K562 (cell line): ENCODE measurements at regions not wholly inside any gene's neighbourhood (a gene's known extent, or its start where the extent isn't known, plus 50 kb on each side); places are given as distances from the start of the nearest gene placed in this dataset.

ENCODE experiments used
- ATAC-seq: fragments of 200-7000 bp; cut with Tn5 transposase; 3 replicates; pipeline ENCODE4 v1.9.1; 2020; ENCODE audit warnings: moderate library complexity
- BruUV-seq: library from RNA; stranded (reverse); fragments of 400-500 nt; replicated peaks from 2 replicates; lab custom pipeline; 2021; lab: Mats Ljungman, UMichigan
- CTCF ChIA-PET: fragments of 300-600 bp; formaldehyde crosslinking; extraction: SDS; loops from one replicate; lab custom pipeline; 2021; ENCODE audit warnings: low intra/inter-chr PET ratio; lab: Yijun Ruan, JAX
- POLR2A ChIA-PET: fragments of 300-600, 350-650 bp; sonication (Branson Sonifier 250); formaldehyde crosslinking; extraction: SDS; loops from one replicate; lab custom pipeline; 2021; ENCODE audit warnings: antibody characterized with exemption, inconsistent platforms; lab: Yijun Ruan, JAX
- DNase-seq, 4 experiments: peaks; one replicate each; pipeline versions ENCODE4 v3.0.0 to v3.0.0-alpha.2; 2011 to 2018; ENCODE audit warnings: low spot score in 3 of 4, mixed read lengths in 3 of 4; ENCODE audit errors: extremely low read depth in 1 of 4
- FAIRE-seq: peaks from 2 replicates; lab custom pipeline; 2011; peaks lifted over from hg19 to GRCh38; lab: Jason Lieb, UNC
- H2AFZ ChIP-seq: 2 replicates; pipeline ENCODE4 v1.6.0; 2011; ENCODE audit warnings: low read depth, low read length, control low read depth, inconsistent platforms
- H3K27ac ChIP-seq: fragments of 200-600 bp; 3 replicates; pipeline ENCODE4 v1.8.0; 2011; ENCODE audit warnings: low read depth, mild to moderate bottlenecking, control low read depth, inconsistent platforms, low read length, moderate library complexity, mixed read lengths; ENCODE audit errors: extremely low read depth
- H3K27me3 ChIP-seq, 2 experiments: fragments of 300-600 bp in 1 of 2; 2 replicates in 1 of 2; 3 replicates in 1 of 2; pipeline versions ENCODE4 v1.6.0 to v1.8.0; 2011; ENCODE audit warnings: inconsistent platforms in 2 of 2, low read length in 2 of 2, mild to moderate bottlenecking in 1 of 2, mixed read lengths in 1 of 2, moderate library complexity in 1 of 2; ENCODE audit not compliant: control insufficient read depth in 2 of 2, insufficient read depth in 2 of 2
- H3K36me3 ChIP-seq: fragments of 300-600 bp; 3 replicates; pipeline ENCODE4 v1.8.0; 2011; ENCODE audit warnings: mild to moderate bottlenecking, low read length, inconsistent platforms; ENCODE audit not compliant: control insufficient read depth, insufficient read depth
- H3K4me1 ChIP-seq, 2 experiments: fragments of 200-600 bp in 1 of 2; replicated peaks in 1 of 2; 2 replicates in 1 of 2; 3 replicates in 1 of 2; pipeline versions ENCODE4 v1.5.1 to v1.8.0; 2011; ENCODE audit warnings: inconsistent platforms in 2 of 2, low read length in 2 of 2, mild to moderate bottlenecking in 1 of 2, mixed read lengths in 1 of 2, moderate library complexity in 1 of 2; ENCODE audit not compliant: control insufficient read depth in 2 of 2, insufficient read depth in 2 of 2
- H3K4me2 ChIP-seq: 2 replicates; pipeline ENCODE4 v1.6.1; 2011; ENCODE audit warnings: low read length, control low read depth, inconsistent platforms, mixed read lengths; ENCODE audit not compliant: insufficient read depth
- H3K4me3 ChIP-seq: fragments of 200-600 bp; sonication (generic), shearing (Covaris generic); 2 replicates; pipeline ENCODE4 v1.5.1; 2016; ENCODE audit warnings: control low read depth, inconsistent platforms
- H3K79me2 ChIP-seq: fragments of 200-600 bp; 3 replicates; pipeline ENCODE4 v1.8.0; 2011; ENCODE audit warnings: low read length, inconsistent platforms; ENCODE audit not compliant: control insufficient read depth, insufficient read depth
- H3K9ac ChIP-seq, 2 experiments: 2 replicates each; pipeline versions ENCODE4 v1.6.0 to v1.6.1; 2011; ENCODE audit warnings: low read depth in 2 of 2, low read length in 2 of 2, control low read depth in 1 of 2, inconsistent platforms in 1 of 2, mild to moderate bottlenecking in 1 of 2, mixed read lengths in 1 of 2; ENCODE audit not compliant: insufficient read depth in 1 of 2
- H3K9me1 ChIP-seq: one replicate; pipeline ENCODE4 v1.6.0; 2011; ENCODE audit warnings: inconsistent platforms, mild to moderate bottlenecking, low read length, moderate library complexity; ENCODE audit not compliant: control insufficient read depth, insufficient read depth
- H3K9me3 ChIP-seq: replicated peaks from 2 replicates; pipeline ENCODE4 v1.5.1; 2011; ENCODE audit warnings: low read depth, low read length, inconsistent platforms; ENCODE audit not compliant: control insufficient read depth, insufficient read depth
- H4K20me1 ChIP-seq: replicated peaks from 2 replicates; pipeline ENCODE4 v1.6.1; 2011; ENCODE audit warnings: low read length, inconsistent platforms, mixed read lengths; ENCODE audit not compliant: control insufficient read depth, insufficient read depth
- BRD4 ChIP-seq: fragments of 200-600 bp; sonication (generic); IDR thresholded peaks from 2 replicates; pipeline ENCODE4 v1.6.1; 2017; ENCODE audit warnings: inconsistent platforms
- ESRRB ChIP-seq: fragments of 250-450 bp; sonication (Bioruptor Pico); IDR thresholded peaks from 2 replicates; pipeline ENCODE4 v1.5.0; 2020; ENCODE audit warnings: mild to moderate bottlenecking, moderate library complexity, borderline replicate concordance
- GATAD2B ChIP-seq: fragments of 450-650 bp; IDR thresholded peaks from 2 replicates; pipeline ENCODE4 v1.6.1; 2017; ENCODE audit warnings: mild to moderate bottlenecking, borderline replicate concordance
- HLTF ChIP-seq: fragments of 450-650 bp; IDR thresholded peaks from 2 replicates; pipeline ENCODE4 v1.6.1; 2016
- HOXB6 ChIP-seq: fragments of 250-450 bp; sonication (Bioruptor Pico); IDR thresholded peaks from 2 replicates; pipeline ENCODE4 v1.5.1; 2022; ENCODE audit warnings: mild to moderate bottlenecking, borderline replicate concordance
- MAFF ChIP-seq: IDR thresholded peaks from 2 replicates; pipeline ENCODE4 v1.6.1; 2012; ENCODE audit warnings: low read length, improper control_type of control experiment
- TCF7L2 ChIP-seq: fragments of 150-350 bp; IDR thresholded peaks from 2 replicates; pipeline ENCODE4 v1.6.1; 2016; ENCODE audit warnings: low read depth, mild to moderate bottlenecking, low read length, moderate library complexity
- ZNF707 ChIP-seq: fragments of 250-450 bp; sonication (Bioruptor Pico); conservative IDR thresholded peaks from 2 replicates; pipeline ENCODE4 v1.8.0; 2022; ENCODE audit warnings: inconsistent platforms, mild to moderate bottlenecking, moderate library complexity
- WGBS: fragments of 100-300 bp; shearing (Covaris generic); methylation state at CpG from one replicate; pipeline ENCODE4 v1.1.6; 2016; ENCODE audit warnings: low coverage, mixed read lengths; ENCODE audit not compliant: insufficient coverage; ENCODE audit errors: missing lambda C conversion rate; 5-methylcytosine and 5-hydroxymethylcytosine counted together
- in situ Hi-C: fragments of 300-500 bp; cut with MboI; formaldehyde crosslinking; loops from 4 replicates; pipeline ENCODE4 v1.15.0; 2018; ENCODE audit warnings: inconsistent platforms, mixed read lengths
- intact Hi-C: fragments of 100-400 bp; cut with micrococcal nuclease; formaldehyde crosslinking; loops from 2 replicates; pipeline ENCODE4 v1.14.2; 2022
- TF ChIP-seq, protein P1 (sequence below): fragments of 450-650 bp; formaldehyde crosslinking; IDR thresholded peaks from 2 replicates; pipeline ENCODE4 v1.4.0; 2020; ENCODE audit warnings: mild to moderate bottlenecking, moderate library complexity
- TF ChIP-seq, protein P2 (sequence below): fragments of 250-450 bp; sonication (Bioruptor Pico); IDR thresholded peaks from 2 replicates; pipeline ENCODE4 v1.9.0; 2021; ENCODE audit warnings: mild to moderate bottlenecking, inconsistent platforms

GRCh38 chr7:7054252-7054830 lies 128.0 kb upstream of the C1GALT1 start:
- FAIRE-seq (no peak), ATAC-seq (no peak), DNase-seq (no peak)
- Histone ChIP-seq H3K9ac (no peak overlapping the region), H3K4me3 (no peak overlapping the region), H3K9me1 (no peaks in the 10 kb centered on the region), H3K27me3 (no peaks in the 10 kb centered on the region), H3K36me3 (no peaks in the 10 kb centered on the region), H2AFZ (peak overlapping the region; percentile 5; the same call in 1 of the 2 replicates), H4K20me1 (no peaks in the 10 kb centered on the region), H3K4me1 (peaks cover 0 to 5% of the 10 kb centered on the region in 2 experiments; a peak in 2 of 5 replicates), H3K27ac (no peak overlapping the region), H3K4me2 (no peak overlapping the region), H3K79me2 (no peaks in the 10 kb centered on the region), H3K9me3 (peaks cover 2% of the 10 kb centered on the region; the same call in 1 of the 2 replicates)
- 27% methylated on average over 8 of the region's 8 CpGs for WGBS
- ChIA-PET CTCF (no interaction called here), POLR2A (no interaction called here)
- intact Hi-C loops: no loop called here
- no TSS peak for BruUV-seq
- TF ChIP-seq HOXB6: no peak
- TF ChIP-seq GATAD2B: no peak
- TF ChIP-seq, protein P1, sequence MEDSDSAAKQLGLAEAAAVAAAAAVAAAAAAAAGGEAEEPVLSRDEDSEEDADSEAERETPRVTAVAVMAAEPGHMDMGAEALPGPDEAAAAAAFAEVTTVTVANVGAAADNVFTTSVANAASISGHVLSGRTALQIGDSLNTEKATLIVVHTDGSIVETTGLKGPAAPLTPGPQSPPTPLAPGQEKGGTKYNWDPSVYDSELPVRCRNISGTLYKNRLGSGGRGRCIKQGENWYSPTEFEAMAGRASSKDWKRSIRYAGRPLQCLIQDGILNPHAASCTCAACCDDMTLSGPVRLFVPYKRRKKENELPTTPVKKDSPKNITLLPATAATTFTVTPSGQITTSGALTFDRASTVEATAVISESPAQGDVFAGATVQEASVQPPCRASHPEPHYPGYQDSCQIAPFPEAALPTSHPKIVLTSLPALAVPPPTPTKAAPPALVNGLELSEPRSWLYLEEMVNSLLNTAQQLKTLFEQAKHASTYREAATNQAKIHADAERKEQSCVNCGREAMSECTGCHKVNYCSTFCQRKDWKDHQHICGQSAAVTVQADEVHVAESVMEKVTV (CRISPR knock-in tag): no peak
- no peak for TF ChIP-seq ZNF707
- TF ChIP-seq, protein P2, sequence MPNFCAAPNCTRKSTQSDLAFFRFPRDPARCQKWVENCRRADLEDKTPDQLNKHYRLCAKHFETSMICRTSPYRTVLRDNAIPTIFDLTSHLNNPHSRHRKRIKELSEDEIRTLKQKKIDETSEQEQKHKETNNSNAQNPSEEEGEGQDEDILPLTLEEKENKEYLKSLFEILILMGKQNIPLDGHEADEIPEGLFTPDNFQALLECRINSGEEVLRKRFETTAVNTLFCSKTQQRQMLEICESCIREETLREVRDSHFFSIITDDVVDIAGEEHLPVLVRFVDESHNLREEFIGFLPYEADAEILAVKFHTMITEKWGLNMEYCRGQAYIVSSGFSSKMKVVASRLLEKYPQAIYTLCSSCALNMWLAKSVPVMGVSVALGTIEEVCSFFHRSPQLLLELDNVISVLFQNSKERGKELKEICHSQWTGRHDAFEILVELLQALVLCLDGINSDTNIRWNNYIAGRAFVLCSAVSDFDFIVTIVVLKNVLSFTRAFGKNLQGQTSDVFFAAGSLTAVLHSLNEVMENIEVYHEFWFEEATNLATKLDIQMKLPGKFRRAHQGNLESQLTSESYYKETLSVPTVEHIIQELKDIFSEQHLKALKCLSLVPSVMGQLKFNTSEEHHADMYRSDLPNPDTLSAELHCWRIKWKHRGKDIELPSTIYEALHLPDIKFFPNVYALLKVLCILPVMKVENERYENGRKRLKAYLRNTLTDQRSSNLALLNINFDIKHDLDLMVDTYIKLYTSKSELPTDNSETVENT: no peak
- no peak for TF ChIP-seq HLTF
- no peak for TF ChIP-seq BRD4
- TF ChIP-seq MAFF: no peak
- no peak for TF ChIP-seq ESRRB
- no peak for TF ChIP-seq TCF7L2
- in situ Hi-C loops: no loop called here
